COLO829 (cell line): ENCODE measurements at regions not wholly inside any gene's neighbourhood (a gene's known extent, or its start where the extent isn't known, plus 50 kb on each side); places are given as distances from the start of the nearest gene placed in this dataset.

ENCODE experiments used
- DNase-seq: peaks from one replicate; pipeline ENCODE4 v3.0.0; 2012; ENCODE audit warnings: low spot score

DNA sequence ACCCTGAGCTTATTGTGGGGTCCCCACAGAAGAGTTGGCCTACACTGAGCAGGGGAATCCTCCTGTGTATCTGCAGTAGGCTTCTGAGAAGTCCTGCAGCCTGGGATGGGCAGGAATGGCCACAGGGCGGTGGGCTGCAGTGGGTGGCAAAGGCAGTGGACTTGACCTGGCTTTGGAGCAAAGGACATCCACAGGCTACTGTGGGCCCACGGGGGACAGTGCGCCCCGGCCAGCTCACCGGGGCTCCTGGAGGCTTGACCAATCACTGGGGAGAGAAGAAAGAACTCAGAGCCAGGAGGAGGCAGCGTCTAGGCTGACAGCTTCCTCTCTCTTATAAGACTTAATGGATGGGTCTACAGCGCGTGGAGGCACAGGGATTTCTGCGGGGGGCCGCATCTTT, 488.8 kb upstream of the MGMT start:
- DNase-seq: no peak

DNA sequence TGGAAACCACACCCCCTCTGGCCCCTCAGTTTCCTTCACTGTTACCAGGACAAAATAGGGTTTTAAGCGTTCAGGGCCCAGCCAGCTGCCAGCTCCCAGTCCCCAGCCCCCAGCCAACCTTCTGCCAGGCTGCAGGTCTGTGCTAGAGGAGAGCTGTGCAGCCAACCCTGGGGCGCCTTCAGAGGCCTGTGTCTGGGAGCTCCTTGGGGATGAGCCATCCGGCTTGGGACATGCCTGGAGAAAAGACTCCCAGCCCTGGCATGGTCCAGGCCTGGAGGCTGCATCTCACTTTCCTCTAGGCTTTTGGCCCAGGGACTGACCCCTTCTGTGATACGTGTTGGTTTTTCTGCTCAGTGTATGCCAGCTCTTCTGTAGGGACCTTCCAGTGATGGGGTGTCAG, 487.6 kb upstream of the MGMT start:
- no peak for DNase-seq

DNA sequence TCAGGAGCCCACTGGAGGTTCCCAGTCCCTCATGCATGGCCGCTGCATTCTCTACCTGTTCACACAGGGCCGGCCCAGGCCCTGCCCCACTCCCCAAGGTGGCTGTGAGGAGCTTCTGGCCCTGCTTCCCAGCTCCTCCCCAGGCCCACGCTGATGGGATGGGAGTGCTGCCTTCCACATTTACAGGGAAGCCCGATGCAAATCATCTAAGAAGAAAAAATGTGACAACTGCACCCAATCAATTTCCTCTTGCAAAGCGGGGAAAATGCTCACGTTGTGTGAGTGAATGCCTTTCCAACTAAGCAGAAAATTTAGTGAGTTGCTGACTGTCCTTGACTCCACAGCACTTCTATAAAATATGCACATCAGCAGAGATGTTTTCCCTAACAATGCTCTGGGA, 485.8 kb upstream of the MGMT start:
- DNase-seq: no peak

DNA sequence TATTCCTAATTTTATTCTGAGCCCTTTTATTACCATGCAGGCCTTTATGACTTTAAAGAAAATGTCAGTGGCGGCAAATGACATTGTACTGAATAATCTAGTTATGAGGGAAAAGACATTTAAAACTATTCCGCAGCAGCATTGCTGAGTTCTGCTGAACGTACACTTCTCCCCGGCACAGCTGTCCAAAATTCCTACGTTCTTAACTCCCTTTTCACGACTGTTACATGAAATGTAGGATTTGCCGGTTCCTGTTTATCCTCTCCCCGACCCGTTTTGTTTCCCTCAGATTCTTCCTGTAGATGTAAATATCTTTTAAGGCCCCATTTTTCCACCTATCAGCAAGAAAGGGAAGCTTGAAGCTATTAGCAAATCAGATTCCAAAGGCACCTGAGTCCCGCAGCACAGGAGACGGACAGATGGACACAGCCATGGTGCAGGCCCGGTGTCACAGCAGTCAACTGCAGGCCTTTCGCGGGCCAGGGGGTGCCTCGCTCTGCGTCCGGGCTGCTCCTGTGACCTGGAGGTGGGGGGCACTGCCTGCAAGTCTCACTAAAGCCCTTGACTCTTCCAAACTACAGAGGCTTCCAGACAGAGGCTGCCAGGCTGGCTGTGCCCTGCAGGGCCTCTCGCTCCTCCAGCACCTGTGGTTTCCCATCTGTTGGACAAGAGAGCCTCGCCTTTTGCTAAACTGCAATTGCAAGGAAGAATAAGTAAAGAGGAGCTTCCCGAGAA, 485.0 kb upstream of the MGMT start:
- no peak for DNase-seq

DNA sequence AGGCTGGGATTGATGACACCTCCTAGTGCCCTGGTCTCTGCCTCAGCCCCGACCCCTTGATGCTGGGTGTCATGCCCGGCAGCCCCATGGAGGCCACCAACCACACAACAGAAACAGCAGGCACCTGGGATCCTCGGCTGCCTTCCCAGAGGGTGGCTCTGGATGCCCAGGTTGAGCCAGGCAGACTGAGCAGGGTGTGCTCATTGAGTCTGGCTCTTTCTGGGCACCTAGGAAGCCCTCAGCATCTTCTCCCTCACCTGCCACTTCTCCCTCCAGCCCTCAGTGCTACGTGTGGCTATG, 484.5 kb upstream of the MGMT start:
- DNase-seq: no peak

DNA sequence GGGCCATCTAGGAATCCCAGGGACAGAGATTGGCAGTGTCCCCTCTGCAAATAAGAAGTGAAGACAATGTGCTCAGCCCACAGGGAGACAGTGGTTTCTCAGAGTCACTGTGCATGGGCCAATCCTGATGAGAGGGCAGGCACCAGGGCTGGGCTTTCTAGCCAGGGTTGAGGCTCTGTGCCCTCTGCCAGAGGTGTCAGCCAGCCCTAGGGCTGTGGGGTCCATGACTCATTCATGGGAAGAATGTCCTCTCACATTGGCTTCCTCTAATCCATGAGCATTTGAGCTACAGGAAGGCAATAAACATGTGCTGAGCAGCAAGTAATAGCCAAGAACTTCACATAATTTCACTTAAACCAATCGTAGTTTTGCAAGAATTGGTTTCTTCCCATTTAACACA, 482.0 kb upstream of the MGMT start:
- DNase-seq: no peak

DNA sequence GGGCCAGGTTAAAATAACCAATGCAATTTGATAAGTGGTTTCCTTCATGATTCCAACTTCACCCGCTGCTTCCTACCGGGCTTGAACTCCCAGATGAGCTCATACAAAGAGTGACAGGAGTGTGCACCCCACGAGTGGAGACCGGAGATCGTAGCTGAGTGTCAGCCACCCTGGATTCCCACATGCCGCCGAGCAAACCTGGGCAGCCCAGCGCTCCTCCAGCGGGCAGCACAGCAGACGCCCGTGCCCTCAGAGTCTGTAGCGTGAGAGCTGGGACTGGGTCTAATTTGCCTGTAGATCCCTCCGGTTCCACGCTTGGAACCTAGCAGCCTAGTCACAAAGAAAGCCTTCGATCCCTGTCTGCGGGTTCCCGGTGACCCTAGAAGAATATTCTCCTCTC, 476.1 kb upstream of the MGMT start:
- DNase-seq: no peak

DNA sequence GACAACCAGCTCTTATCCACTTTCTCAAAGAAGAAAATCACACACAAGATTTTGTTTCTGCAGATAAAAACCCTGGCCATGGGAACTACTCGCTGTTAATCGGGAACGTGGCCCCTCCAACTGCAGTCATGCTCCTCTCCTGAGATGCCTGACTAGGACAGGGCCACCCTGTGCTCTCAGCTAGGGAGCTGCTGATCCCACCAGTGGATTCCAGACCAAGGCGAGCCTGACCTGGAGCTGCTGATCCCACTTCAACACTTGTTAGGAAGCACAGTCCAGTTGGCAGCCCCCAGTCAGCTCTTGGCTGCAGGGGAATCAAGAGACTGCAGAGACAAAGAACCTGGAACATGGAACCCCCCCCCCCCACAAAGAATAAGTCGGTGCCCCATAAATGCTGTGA, 474.3 kb upstream of the MGMT start:
- DNase-seq: no peak

DNA sequence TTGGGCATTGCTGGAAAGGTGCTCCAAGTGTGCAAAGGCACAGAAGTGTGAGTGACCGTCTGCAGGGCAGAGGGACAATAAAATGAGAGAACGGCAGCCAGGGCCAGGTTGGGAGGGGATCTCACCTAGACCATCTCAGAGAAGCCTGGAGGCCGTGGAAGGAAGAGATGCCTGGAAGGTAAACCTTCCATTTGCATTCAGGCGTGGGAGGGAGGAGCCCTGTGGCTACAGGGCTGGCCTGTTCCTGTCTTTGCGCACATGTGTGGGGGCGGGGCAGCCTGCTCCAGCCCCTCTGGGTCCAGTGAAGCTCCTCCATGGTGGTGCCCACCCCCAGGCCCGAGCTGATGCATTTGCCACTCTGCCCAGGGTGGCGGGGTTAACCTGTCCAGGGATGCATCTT, 473.6 kb upstream of the MGMT start:
- no peak for DNase-seq

DNA sequence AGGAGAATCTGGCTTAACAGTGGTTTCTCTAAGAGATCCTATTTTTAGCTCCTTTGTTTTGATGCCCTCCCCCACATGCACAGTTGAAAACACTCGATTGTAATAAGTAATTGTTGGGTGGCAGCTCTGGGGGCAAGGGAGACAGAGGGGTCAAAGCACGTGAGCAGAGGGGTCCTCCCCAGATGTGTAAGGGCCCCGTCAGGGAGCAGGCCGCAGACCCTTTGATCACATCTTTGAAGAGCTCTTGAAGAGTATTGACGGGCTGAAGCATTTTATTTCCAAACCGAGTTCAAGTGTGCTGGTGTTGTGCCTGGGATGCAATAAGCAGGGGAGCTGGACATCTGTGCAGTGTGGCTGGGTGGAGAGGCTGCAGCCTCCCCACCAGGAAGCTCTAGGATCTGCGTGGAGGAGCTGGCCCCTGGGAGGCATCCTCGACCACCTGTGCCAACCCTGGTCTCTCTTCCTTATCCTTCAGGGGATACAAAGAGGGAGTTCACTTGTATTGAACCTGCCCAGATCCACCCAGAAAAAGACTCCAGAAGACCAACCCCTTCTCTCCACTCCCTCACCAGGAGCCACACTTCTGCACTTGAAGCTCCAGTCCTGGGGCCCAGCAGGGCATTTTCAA, 473.0 kb upstream of the MGMT start:
- no peak for DNase-seq

DNA sequence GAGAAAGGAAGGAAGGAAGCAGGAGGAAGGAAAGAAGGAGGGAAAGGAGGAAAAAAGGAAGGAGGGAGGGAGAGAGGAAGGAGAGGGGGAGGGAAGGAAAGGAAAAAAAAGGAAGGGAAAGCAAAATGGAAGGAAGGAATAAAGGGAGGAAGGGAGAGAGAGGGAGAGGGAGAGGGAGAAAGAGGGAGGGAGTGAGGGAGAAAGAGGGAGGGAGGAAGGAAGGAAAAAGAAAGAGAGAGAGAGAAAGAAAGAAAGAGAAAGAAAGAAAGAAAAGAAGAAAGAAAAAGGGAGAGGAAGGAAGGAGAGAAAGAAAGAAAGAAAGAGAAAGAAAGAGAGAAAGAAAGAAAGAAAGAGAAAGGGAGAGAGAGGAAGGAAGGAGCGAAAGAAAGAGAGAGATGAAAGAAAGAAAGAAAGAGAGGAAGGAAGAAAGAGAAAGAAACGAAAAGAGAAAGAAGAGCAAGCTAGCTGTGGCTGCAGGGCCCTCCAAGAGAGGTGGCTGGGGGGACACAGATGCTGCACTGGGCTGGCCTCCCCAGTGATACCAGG, 472.4 kb upstream of the MGMT start:
- DNase-seq: no peak

DNA sequence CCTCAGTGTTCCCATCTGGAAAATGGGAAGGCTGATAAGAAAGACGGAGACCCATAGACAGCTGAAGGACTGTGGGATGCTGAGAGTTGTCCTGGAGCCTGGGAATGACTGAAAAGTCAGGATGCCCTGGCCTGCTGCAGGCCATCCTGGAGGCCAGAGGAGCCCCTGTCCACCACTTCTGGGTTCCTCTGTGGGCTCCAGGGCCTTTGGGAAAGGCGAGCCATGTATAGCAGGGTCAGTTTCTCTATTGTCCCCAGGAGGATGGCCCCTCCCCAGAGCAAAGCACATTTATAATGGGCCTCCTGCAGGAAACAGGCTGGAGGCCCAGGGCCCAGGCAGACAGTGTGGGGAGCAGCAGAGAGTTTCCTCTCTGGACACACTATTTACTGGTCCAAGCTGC, 471.4 kb upstream of the MGMT start:
- DNase-seq: no peak

DNA sequence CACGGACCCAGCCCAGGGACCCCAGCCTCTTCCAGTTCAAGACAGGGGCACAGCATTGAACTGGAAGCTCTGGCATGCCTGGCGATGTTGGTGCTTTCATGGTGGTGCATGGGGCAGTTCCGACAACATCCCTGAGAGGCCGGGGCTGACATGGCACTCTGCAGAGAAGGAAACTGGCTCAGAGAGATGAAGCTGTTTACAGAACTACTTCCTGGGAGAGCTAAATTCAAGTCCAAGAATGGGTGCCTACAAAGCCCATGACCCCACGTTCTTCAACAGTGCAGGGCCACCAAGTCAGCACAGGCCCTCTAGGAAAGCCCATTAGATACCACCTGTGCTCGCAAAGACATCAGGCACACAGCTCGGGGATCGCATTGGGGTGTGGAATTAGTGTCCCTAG, 470.9 kb upstream of the MGMT start:
- no peak for DNase-seq

DNA sequence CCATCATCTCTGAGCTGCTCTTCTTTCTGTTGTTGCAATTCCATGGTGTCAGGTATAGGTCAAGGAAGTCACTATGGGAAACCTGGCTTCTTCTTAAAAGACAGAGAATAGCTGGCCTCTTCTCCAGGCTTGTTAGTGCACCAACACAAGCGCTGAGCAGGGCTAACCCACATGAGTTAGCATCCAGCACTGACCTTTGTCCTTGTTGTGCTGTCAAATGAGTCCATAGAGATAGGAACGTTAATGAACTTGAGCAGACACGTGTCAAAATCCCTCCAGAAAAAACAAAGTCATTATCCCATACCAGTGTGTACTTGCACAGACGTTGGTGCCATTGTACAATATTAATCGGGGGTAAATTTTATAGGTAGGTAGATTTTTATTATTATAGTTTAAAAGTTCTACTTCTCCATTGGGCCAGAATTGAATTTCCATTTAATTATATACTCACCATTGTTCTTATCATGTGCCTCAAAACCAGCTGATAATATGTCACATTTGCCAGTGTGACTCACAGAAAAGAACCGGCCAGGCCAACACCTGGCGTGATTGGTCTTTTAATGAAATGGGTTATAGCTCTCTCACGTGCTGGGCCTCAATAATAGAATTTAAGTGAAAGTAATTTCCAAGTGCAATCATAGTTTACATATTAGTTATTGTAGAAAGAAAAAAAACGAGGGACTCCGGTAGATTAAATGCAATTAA, 468.8 kb upstream of the MGMT start:
- DNase-seq: no peak

DNA sequence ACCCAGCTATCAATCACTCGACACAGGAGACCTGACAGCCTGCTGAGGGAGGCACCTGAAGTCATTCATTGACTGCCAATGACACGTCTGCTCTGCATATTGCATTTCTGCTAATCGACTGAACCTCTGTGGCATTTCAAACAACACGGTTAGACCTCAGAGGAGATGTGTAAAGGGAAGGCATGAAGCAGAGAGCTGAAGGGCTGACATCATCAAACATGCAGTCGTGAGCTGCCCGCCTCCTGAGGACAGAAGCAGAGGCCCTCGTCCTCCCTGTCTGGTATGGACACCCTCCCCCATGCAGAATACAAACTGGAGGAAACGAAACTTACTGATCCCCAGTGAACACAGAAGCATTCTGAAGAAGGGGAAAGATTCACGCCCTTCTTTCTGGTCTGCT, 462.6 kb upstream of the MGMT start:
- no peak for DNase-seq

DNA sequence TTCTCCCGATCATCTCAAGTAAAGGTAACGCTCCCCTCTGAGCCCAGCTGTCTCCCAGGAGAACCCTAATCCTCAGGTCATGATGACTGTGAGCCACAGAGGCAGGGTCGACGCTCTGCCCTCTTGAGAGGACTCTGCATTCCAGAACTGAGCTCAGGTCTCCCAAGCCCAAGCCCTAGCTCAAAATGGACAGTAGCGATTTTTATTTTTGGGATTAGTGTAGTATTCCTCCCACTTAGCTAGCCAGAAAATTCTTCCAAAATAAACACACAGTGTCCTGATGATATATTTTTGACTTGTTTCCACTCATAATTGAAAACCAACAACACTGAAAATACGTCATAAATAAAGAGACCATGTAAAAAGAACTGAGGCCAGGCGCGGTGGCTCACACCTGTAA, 462.0 kb upstream of the MGMT start:
- no peak for DNase-seq

DNA sequence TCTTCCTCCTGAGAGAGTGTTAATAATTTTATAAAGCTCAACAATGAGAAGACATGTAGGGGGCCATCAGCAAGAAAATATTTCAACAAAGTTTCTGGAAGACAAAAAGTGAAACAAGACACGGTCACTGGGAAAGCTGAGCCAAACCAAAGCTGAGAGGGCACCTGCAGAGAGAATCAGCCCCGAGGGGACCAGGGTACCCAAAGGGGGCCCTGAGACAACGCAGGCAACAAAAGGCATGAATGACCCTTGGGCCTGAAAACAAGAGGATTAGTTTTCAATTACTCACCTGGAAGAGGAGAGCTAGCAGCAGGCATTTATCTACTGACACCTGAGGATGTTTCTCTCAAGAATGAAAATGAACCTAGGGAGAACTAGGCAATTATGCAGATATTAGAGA, 461.2 kb upstream of the MGMT start:
- no peak for DNase-seq

DNA sequence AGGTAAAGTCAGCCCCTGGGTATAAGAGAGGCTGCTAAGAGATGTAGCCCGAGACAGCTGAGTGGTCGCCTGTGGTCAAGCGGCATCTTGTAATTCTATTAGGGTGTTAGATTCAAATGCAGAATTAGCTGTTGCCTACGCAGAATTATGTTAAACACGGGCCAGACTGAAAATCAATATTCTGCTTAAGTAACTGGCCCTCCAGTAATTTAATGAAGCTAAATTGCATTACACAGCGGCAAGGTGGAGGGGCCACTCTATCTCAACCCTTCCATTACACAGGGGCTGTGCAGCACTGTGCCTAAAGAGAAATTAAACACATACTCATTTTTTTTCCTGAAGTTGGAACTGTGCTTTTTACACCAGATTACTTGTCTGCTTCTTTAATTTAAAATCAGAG, 448.5 kb upstream of the MGMT start:
- no peak for DNase-seq

DNA sequence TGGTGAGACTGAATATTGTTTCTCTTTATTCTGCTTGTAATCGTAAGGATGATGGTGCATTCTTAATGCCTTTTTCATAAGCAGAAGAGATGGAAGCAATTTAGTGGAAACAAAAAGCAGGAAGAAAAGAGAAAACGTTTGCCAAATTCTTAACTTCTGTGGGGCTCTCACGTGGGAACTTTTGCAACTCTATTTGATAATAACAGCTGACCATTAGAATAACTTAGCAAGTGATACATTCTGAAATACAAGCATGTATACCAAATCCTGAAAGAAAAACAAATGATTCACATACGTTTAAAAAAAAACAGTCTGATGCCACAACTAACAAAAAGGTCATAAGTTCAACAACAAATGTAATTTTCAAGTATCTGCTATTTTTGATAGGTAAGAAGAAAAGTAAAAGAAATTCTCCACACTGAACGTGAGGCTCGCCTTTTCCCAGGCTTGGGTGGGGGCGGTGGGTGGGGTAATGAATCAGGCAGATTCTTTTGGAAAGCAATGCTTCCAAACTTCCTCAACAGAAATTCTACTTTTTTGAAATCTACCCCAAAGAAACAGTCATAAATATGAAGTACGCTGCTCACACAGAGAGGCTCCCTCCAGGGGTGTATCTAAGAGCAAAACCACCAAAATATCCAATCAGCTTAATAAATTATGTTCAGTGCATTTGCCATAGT, 446.2 kb upstream of the MGMT start:
- no peak for DNase-seq

DNA sequence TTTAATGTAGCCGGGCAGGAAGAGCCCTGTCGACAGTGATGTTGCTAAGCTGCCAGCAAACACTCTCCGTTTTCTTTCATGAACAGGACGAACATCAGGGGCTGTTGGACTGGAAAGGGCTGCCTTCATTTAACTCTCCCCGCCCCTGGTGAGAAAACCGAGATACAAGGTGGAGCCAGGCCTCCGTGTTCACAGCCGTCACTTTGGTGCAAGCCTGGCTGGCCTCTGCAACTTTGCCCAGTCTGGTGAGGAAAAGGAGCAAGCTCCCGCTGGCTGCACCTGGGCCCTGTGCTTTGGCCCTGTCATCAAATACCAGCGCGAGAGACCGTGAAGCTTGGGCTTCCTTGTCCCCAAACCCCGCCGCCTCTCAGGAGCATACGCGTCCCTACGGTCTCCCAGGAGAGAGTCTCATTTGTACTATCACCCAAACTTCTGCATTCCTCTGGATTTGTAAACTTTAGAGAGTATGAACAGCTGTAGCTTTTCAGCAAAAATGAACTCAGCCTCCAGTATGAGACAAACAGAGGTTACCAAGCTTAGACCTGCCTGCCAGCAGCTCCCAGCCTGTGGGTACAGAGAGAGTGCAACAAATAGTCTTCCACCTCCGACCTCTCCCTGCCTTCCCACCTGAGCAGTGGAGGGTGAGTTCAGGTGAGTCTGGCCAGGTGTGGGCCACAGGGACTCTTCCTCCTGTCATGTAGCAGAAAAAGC, 445.3 kb upstream of the MGMT start:
- no peak for DNase-seq

DNA sequence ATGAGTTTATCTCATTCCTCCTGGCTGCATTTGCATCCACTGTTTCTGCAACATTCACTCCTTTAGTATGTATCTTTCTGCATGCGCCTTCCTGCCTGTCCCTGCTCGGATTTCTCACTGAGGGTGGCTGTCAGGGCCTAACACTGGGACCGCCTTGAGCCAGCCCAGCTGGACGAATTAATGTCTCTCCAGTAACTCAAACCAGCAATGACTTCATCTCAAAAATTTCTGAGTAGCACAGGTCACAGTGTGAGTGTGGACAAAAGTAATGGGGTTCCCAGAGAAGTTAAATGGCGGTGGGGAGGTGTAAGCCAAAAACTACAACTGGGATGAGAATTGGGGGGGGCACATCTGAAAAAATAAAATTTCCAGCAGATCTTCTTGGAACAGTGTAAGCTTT, 444.0 kb upstream of the MGMT start:
- DNase-seq: no peak

DNA sequence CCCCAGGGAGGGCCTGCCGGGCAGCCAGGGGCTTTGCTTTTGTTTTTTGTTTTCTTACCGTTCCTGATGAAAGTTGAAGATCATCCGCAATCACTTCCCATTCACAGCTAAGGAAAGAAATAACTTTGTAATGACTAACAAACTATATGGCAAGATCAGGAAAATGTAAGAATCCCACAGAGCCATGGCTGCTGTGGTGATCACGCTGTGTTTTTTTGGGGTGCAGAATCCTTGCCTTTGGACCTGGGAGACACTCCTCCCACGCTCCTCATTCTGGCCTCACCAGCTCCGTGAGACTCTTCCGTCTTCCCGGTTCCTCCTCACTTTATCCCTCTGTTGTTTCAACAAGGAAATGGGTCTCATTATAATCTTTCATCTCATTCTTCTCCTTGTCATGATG, 443.0 kb upstream of the MGMT start:
- DNase-seq: no peak
